GM19452 (cell line): ENCODE measurements at regions not wholly inside any gene's neighbourhood (a gene's known extent, or its start where the extent isn't known, plus 50 kb on each side); places are given as distances from the start of the nearest gene placed in this dataset.

Experiments used
- ATAC-seq: cut with Tn5 transposase; IDR thresholded peaks from one replicate; pipeline ENCODE4 v1.9.1; 2021; ENCODE audit not compliant: unreplicated experiment

DNA sequence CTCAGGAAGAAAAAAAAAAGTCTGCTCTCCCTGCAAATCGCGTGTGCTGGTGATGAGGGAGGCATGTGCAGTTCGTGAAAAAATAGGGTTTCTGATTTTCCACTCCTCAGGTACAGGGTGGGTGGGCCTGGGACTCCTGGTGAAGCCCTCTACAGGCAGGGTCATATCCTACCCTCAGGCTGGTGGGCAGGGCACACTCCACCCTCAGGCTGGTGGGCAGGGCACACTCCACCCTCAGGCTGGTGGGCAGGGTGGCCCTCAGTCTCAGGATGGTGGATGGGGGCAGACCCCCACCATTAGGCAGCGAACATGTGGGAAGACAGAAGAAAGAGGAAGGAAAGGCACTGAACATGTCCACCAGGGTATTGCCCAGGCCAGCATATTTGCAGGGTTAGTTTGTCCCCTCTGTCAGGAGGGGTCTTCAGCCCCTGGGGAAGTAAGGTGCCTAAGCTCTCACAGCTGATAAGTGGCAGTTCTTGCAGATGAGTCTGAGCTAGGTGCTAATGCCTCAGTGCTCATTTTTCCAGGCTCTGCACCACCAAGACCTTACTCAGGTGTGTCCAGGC, 95.2 kb upstream of the RAB6C start:
- no peak for ATAC-seq

DNA sequence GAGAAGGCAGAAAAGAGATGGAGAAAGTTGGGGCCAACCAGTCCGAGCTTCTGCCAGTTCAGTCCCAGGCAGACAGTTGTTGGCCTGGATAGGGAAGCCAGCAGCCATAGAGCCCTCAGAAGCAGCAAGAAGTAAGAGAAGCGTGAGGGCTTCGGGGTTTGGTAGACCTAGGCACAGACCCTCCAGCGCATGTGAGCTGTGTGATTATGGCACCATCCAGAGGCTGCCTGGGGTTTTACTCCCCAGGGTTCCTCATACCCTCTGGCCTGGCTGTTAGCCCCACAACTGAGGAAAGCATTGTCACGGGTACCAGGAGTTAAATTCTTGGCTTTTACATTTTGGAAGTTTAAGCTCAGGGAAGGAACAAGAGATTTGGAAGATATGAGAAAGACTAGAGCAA, 93.7 kb upstream of the RAB6C start:
- ATAC-seq = no peak

DNA sequence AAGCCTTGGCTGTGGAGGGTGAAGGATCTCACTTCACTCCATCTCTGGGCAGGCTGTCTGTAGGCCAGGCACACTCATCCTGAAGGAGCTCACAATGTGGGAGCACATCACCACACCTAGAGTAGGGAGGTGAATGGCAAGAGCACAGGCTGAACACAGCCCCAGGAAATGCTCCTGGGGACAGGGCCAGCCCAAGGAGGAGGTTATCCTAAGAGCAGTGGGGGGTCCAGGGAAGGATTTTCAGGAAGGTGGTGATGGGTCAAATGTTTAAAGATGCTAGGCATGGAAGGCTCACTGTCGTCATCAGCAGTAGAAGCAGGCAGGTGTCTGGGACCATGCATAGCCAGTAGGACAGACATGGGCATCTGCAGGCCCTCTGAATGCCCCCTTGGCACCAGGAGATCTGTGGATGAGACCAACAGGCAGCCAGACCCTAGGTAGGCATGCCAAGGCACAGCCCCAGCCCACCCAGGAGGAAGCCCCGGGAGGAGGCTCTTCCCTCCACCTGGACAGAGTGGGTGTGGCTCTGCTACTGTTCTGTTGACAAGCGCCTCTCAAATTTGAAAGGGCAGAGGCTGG, 91.7 kb upstream of the RAB6C start:
- no peak for ATAC-seq

DNA sequence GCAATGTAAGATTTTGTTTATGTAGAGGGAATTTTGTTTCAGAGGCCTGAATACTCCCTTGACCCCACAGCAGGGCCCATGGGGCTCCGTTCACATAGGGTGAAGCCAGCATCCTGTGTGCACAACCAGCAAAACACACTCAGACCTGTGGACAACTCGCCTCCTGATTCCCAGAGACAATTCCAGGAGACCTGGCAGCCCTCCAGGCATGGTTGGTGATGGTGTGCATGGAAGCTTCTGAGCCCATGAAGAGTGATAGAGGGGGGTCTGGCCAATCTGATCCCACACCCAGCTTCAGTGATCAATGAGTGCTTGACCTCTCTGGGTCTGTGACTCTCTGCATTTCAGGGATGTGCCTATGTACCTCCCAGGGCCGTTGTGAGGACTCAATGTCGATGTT, 91.0 kb upstream of the RAB6C start:
- no peak for ATAC-seq

DNA sequence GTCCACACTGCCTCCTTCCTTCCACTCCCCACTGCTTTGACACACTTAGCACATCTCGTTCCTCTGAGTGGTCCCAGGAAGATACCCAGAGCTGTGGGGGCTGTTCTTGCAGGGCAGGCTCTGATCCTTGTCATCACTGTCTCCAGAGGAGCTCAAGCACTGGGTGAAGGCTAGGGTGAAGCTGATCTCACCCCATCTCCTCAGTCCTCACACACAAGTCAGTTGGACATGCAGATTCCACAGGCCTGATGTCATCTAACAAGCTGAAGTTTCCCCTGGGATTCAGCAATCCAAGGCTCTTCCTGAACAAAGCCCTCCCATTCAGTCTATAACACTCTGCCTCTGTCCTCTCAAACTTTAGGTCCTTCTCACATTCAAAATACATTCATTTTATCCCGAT, 90.6 kb upstream of the RAB6C start:
- no peak for ATAC-seq

DNA sequence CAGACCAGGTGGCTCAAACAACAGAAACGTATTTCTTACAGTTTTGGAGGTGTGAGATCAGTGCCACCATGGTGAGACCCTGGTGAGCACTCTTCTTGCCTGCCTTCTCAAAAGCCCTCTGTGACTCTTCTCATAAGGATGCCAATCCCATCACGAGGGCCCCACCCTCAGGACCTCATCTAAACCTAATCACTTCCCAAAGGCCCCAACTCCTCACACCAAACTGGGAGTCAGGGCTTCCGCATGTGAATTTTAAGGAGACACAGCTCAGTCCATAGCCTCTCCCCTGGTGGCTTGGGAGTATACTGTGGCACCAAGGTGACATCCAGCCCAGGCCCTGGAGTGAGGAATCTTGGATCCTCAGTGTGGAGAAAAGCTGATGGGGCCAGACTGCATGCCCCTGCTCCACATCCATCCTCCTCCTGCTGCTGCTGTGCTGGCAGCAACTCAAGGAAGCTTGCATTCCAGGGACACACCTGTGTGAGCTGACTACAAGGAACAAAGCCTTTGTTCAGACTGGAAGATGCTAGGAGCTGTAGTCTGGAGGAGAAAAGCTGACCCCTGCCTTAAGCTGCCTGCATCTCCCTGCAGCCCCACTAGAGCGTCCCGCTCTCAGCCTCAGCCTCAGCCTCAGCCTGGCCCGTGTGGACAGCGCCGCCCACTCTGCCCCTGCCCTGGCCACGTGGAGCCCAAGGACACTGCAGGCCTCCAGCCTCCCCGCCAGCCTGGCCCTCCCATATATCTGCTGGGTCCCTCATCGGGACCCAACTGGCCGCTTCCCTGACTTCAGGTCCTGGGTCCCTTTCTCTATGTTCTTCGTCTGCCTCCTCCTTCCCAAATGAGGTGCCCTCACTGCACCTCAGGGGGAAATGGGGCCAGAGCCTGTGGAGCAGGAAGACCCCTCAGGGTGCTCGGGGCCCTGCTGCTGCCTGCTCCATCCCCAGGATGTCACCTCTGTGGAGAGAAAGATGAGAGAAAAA, 87.8 kb upstream of the RAB6C start:
- ATAC-seq = no peak

DNA sequence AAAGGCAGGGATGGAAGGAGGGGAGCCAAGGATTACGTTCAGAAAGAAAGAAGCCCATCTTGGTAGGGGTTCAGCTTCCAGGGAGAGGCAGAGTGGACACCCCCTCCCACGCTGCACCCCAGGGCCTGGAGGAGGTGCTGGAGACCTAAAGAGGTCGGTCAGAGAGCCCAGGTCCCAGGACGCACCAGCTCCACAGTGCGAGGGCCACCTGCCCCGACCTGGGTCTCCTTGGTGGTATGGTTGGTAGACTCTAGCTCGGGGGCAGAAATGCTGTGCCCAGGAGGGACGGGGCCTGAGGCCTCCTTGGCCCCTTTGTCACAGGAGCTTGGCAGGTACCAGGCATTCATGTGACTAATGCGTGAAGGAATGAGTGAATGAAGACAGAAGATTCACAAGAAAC, 87.1 kb upstream of the RAB6C start:
- no peak for ATAC-seq

DNA sequence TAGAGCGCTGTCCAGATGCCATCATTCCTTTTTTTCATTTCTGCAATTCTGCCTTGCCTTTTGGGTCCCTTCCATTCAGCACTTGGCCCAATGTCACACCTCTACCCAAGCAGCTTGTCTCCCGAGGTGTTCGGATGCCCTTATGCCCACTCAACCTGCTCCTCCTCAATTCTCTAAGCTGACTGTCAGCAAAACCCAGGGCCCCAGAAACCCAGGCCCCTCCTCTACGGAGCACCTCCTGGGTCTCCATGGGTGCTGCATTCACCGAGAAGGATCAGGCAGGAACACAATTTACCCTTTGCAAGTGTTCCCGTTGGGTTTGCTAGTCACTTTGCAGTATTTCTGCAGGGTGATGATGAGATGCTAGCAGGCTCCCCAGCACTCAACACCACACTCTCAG, 86.7 kb upstream of the RAB6C start:
- ATAC-seq = no peak

DNA sequence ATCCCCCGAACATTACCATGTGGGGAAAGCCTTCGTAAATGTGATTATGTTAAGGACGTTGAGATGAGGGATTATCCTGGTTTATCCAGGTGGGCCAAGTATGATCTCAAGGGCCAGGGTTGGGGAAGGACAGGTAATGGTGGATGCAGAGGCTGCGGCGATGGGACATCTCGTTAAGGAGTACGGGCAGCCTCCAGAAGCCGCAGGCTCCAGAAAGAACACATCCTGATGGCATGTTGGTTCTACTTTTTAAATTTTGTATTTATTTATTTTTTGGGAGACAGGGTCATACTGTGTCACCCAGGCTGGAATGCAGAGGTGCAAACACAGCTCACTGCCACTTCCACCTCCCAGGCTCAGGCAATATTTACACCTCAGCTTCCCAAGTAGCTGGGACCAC, 86.2 kb upstream of the RAB6C start:
- no peak for ATAC-seq

DNA sequence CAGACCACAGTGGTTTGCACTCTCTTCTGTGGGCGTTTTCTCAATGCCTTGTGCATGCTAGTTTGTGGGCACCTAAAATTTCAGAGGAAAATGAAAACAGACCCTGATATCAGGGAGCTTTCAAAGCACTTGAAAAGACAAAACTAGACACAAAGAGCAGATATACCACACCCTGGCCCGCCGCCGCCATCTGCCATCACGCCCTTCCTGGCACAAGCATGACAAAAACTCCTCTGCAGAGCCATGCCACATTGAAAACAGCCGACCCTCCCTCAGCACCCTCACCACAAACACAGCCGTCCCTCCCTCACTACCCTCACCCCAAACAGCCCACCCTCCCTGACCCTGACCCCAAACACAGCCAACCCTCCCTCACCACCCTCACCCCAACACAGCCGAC, 84.8 kb upstream of the RAB6C start:
- ATAC-seq = no peak

DNA sequence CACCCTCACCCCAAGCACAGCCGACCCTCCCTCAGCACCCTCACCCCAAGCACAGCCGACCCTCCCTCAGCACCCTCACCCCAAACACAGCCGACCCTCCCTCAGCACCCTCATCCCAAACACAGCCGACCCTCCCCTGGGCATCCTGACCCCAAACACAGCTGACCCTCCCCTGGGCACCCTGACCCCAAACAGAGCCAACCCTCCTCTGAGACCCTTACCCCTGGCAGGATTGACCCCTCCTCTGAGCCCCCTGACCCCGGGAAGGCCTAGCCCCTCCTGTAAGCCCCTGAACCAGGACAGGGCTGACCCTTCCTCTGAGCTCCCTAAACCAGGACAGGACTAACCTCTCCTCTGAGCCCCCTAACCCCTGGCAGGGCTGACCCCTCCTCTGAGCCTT, 84.4 kb upstream of the RAB6C start:
- ATAC-seq = no peak

DNA sequence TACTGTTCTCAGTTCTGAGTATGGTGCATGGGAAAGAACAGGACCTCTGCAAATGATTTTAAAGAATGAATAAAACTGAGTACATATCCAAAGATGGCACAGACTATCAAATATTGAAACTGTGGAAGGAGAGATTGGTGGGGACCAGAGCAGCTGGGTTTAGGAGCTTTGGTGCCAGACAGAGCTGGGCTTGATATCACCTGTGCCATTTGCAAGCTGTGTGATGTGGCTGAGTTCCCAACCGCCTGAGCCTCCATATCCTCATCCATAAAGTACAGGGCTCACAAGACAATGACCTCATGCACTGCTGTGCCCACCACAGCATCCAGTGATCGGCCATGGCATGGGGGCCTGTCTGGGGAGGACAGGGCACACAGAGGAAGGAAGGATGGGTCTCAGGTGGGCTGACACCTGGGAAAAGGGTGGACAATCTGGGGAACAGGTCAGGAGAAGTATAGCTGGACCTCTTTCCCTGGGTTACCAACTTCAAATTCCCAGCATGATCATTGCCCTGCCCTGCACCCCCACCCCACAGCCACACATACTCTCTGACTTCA, 83.9 kb upstream of the RAB6C start:
- ATAC-seq = no peak

DNA sequence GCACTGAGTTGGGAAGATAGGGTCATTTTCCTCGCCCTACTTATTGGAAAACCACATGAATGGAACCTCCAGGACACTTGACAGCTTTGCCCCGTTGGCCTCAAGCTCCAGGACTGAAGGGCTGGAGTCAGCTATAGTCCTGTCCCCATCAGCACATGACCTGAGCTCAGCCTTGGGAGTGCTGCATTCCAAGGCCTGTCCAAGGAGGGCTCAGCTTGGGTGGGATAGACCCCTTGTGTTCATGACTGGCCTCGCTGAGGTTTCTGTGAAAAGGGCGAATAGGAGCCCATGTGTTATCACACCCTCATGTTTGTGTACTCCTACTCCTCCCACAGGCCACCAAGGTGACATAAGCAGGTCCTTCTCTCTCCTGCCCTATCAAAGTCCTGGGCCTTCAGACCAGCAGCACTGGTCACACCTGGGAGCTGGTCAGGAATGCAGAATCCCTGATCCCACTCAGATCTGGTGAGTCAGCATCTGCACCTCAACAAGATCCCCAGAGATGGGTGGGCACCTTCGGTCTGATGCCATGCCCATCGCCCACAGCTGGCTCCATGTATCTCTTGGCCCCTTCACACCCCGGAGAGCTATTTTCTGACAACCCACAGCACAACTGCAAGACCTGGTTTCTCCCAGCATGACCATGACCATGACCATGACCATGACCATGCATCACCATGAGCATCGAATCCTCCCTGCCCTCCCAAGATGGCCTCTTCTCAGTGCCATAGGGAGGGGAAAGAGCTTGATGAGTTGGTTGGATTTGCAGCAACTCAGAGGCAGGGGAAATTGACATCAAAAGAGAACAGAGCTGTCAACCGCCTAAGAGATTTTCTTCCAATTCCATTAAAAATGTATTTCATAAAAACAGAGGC, 83.0 kb upstream of the RAB6C start:
- ATAC-seq = no peak

DNA sequence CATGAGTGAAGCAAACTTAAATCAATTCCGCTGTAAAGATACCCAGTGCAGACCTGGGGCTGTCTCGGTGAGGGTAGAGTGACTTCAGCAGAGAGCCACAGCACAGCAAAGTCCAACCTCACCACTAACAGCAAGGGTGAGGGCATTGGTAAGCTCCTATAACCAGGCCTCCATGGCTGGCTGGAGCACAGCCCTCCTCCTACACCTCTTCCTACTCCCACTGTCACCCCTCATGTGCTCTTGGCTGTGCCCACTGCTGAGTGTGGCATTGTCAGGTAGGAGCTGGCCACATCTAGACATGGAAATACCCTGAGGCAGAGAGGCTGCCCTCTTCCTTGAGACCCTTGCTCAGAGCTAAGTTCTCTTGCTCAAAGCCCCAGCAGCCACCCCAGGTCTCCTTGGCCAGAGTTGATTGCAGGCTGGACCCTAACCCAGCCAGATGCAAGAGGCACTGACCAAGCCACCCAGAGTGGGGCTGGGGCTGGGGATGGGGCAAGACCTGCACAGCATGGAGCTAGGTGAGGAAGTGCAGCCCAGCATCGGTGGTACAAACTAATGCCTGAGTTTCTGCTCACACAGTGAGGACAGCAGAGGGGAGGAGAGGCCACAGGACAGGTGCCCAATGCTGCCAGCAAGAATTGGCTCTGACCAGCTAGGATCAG, 77.6 kb upstream of the RAB6C start:
- ATAC-seq = no peak

DNA sequence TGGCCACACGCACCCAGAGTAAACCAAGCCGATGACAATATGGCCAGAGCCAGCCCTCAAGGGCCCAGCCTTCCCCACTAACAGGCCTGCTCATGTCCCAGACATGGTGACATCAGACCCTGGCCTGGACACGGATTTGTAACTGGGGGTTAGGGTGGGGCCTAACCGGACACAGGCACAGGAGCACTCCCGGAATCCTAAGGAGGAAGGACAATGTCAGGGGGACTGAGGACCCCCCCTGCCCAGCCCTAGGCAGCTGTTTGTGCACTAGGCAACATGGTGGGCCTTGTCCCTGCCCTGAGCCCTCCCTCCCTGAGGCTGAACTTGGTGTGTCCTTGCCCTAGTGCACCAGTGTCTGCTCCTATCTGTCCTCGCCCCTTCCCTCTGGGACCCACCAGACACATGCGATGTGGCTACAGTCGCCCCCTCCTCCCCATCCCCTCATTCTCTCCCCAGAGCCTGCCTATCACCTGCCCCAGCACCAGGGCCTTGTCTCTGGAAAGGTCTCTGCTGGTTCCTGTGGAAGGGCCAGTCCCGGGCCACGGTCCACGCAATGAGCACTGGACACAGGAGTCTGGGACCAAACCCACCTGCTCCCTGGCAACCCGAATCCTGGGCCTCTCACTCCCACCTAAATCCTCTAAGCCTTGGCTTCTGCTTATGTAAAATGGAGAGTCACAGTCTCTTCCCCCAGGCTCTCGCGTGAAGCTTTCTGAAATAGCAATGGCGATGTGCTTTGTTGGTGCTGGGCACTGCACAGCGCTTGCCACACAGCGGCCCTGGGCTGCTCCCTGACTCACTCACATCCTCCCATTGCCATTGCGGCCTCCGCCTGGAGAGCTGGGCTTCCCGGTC, 76.5 kb upstream of the RAB6C start:
- no peak for ATAC-seq

DNA sequence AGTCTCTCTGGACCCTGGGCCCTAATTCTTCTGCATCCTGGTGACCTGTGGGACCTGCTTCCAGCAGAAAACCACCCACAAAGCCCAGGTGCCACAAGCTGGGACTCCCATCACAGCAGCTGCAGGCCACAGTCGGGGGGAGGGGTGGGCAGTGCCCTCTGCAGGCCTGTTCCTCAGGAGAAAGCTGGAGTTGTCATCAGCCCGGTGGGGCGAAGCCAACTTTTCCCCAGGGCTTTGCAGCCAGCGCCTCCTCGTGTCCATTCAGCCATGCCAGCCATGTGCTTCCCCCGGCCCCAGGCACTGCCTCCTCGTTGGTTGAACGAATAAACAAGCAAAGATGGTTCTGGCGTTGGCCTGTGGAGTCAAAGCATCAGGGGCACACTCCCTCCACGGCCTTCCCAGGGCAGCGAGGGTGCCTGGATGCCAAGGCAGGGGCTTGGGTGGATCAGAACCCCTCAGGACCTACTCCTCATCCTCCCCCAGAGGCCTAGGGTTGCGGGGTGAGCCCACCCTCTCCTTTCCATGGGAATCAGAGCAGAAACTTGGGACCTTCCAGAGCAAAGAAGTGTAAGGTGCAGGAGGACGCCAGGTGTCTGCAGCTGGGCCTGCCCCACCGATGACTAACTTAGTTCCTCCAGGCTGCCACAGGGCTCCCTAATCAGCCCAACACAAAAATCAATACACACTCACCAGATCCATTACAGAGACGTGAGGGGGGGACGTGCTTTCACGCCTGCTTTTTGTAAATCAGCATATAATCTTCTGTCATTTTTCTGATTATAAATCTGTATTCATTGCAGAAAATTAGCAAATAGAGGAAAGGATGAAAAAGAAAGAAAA, 75.7 kb upstream of the RAB6C start:
- ATAC-seq = no peak

DNA sequence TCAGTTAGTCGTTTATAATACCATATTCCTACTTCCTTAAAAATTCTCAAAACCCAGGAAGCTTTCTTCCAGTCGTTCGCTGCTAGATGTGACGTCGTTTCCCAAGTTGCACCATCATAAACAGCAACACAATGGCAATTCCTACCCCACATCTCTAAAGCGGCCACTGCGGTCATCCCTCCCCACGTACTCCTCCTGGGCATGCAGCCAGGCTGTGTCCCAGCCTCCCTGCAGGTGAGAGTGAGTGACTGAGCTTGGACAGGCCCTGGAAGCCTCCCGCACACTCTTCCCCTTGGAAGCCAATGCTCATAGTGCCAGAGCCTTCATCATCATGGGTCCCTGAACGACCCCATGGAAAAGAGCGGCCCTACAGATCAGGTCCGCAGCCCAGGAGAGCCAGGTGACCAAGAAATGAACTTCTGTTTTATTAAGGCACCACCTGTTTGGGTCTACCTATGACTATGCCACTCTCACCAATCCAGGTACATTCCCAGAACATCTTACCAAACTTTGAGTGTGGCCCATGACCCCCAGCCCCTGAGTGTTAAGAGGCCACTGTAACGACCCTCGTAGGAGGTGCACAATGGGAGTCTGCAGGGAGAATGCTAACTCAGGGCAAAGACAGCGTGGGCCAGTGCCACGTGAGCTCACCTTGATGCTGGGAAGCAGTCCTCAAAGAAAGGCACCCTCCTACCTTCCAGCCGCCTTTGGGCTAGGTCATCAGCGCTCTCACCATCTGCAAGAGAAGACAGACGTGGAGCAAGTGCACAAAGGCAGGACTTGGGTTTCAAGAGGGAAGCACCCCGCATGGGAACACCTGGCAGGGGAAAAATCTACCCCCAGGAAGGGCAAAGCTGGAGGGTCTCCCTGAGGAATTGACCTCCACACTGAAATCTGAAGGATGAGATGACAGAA, 74.7 kb upstream of the RAB6C start:
- no peak for ATAC-seq

DNA sequence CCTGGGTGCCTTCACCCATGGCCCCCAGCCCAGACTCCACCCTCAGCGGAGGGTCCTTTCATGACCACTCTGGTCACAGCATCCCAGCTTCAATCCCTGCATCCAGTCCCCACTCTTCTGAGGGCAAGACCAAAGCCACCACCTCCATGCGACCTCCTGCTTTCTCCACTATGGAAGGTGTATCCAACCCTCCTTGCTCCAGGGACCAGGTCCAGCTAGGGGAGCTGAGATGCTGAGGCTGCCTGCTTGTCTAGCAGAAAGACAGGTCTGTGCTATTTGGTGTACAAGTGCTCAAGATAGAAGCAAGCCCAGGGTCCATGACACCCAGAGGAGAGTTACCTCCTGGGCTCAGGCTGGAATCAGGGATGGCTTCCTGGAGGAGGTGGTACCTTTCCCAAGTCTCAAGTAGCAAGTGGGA, 73.8 kb upstream of the RAB6C start:
- no peak for ATAC-seq
